Thymus (tissue), 11 donors: ENCODE measurements at regions not wholly inside any gene's neighbourhood (a gene's known extent, or its start where the extent isn't known, plus 50 kb on each side); places are given as distances from the start of the nearest gene placed in this dataset.
"Not testable (repeated sequence)": the region's sequence is repeated elsewhere in the genome, so short reads cannot be mapped to it uniquely, and the experiment has no call there.

Experiments
- DNase-seq, 9 donors: peaks; one replicate each; pipeline ENCODE4 v3.0.0-alpha.2; 2013; ENCODE audit warnings: low spot score in 9 of 9, low read depth in 6 of 9, missing footprints in 1 of 9
- H3K27ac ChIP-seq, 2 donors: one replicate each; pipeline ENCODE4 v1.5.1; 2013; ENCODE audit warnings: control low read depth in 1 of 2, low read depth in 1 of 2, low read length in 1 of 2, mild to moderate bottlenecking in 1 of 2, moderate library complexity in 1 of 2
- H3K27me3 ChIP-seq, 2 donors: one replicate each; pipeline ENCODE4 v1.5.1; 2013; ENCODE audit warnings: low read length in 1 of 2; ENCODE audit not compliant: control insufficient read depth in 2 of 2, insufficient read depth in 1 of 2
- H3K36me3 ChIP-seq, 2 donors: one replicate each; pipeline ENCODE4 v1.5.1; 2013; ENCODE audit warnings: low read length in 1 of 2, mild to moderate bottlenecking in 1 of 2, moderate library complexity in 1 of 2; ENCODE audit not compliant: control insufficient read depth in 2 of 2, insufficient read depth in 2 of 2
- H3K4me1 ChIP-seq, 2 donors: one replicate each; pipeline ENCODE4 v1.5.1; 2013; ENCODE audit warnings: low read length in 2 of 2; ENCODE audit not compliant: control insufficient read depth in 2 of 2, insufficient read depth in 2 of 2
- H3K4me3 ChIP-seq, 2 donors: one replicate each; pipeline ENCODE4 v1.5.1; 2013; ENCODE audit warnings: low read length in 2 of 2, control low read depth in 1 of 2, mild to moderate bottlenecking in 1 of 2
- H3K9me3 ChIP-seq, 2 donors: one replicate each; pipeline ENCODE4 v1.5.1; 2013; ENCODE audit warnings: low read length in 1 of 2, mild to moderate bottlenecking in 1 of 2; ENCODE audit not compliant: control insufficient read depth in 2 of 2, insufficient read depth in 1 of 2
- WGBS: extraction: QIAGEN DNeasy Blood & Tissue Kit; methylation state at CpG from one replicate; pipeline ENCODE4 v1.1.7; 2013; 5-methylcytosine and 5-hydroxymethylcytosine counted together
- donor health status: healthy.

GRCh38 chr4:105067431-105067830 is 79.2 kb upstream of the TET2 start:
- H3K36me3 ChIP-seq: no peaks in the 10 kb centered on the region
- H3K27ac ChIP-seq: no peak overlapping the region
- no peak overlapping the region for H3K4me3 ChIP-seq
- H3K4me1 ChIP-seq: no peaks in the 10 kb centered on the region
- no peaks in the 10 kb centered on the region for H3K9me3 ChIP-seq
- no peaks in the 10 kb centered on the region for H3K27me3 ChIP-seq
- 94% methylated on average over 2 of the region's 2 CpGs for WGBS
- DNase-seq: no peak

- Histone ChIP-seq H3K4me1 (no peaks in the 10 kb centered on the region), H3K36me3 (no peaks in the 10 kb centered on the region), H3K27me3 (no peaks in the 10 kb centered on the region), H3K4me3 (no peak overlapping the region), H3K27ac (no peak overlapping the region), H3K9me3 (no peaks in the 10 kb centered on the region)
- no peak for DNase-seq
- WGBS: 95% methylated on average over 4 of the region's 4 CpGs
Measured at GRCh38 chr4:105067946-105068345, 78.7 kb upstream of the TET2 start.

- no peaks in the 10 kb centered on the region for H3K36me3 ChIP-seq
- no peak for DNase-seq
- 91% methylated on average over 3 of the region's 3 CpGs for WGBS
Measured at GRCh38 chr4:105068516-105068915, 78.2 kb upstream of the TET2 start.

GRCh38 chr4:105072095-105072494 is 74.6 kb upstream of the TET2 start:
- H3K4me1 ChIP-seq, DNase-seq, H3K36me3 ChIP-seq, H3K27ac ChIP-seq, H3K9me3 ChIP-seq, H3K4me3 ChIP-seq, H3K27me3 ChIP-seq: not testable (repeated sequence)
- 99% methylated on average over 2 of the region's 2 CpGs for WGBS

More at GRCh38 chr4:105068516-105068915, 78.2 kb upstream of the TET2 start:
- Histone ChIP-seq H3K27me3 (no peaks in the 10 kb centered on the region), H3K9me3 (no peaks in the 10 kb centered on the region), H3K4me3 (no peak overlapping the region), H3K27ac (no peak overlapping the region), H3K4me1 (no peaks in the 10 kb centered on the region)

- DNase-seq: no peak
- no peak overlapping the region for H3K27ac ChIP-seq
- no peaks in the 10 kb centered on the region for H3K9me3 ChIP-seq
- no peaks in the 10 kb centered on the region for H3K36me3 ChIP-seq
- H3K4me1 ChIP-seq: no peaks in the 10 kb centered on the region
- H3K27me3 ChIP-seq: no peaks in the 10 kb centered on the region
- no peak overlapping the region for H3K4me3 ChIP-seq
Measured at GRCh38 chr4:105074097-105074496, 72.6 kb upstream of the TET2 start.

- Histone ChIP-seq H3K36me3 (no peaks in the 10 kb centered on the region), H3K4me1 (no peaks in the 10 kb centered on the region), H3K4me3 (no peak overlapping the region), H3K9me3 (no peaks in the 10 kb centered on the region), H3K27me3 (no peaks in the 10 kb centered on the region), H3K27ac (no peak overlapping the region)
- 70% methylated on average over 2 of the region's 2 CpGs for WGBS
- no peak for DNase-seq
Measured at GRCh38 chr4:105075045-105075444, 71.6 kb upstream of the TET2 start.

GRCh38 chr4:105088110-105088879 is 58.4 kb upstream of the TET2 start:
- no peaks in the 10 kb centered on the region for H3K36me3 ChIP-seq
- H3K27ac ChIP-seq: no peak overlapping the region
- no peaks in the 10 kb centered on the region for H3K9me3 ChIP-seq
- H3K4me1 ChIP-seq: no peaks in the 10 kb centered on the region
- DNase-seq: no peak
- no peak overlapping the region for H3K4me3 ChIP-seq
- H3K27me3 ChIP-seq: no peaks in the 10 kb centered on the region
- 84% methylated on average over 10 of the region's 10 CpGs for WGBS

GRCh38 chr4:105092356-105092755 is 54.3 kb upstream of the TET2 start:
- Histone ChIP-seq H3K4me1 (no peaks in the 10 kb centered on the region), H3K27ac (no peak overlapping the region), H3K4me3 (no peak overlapping the region), H3K9me3 (no peaks in the 10 kb centered on the region), H3K27me3 (no peaks in the 10 kb centered on the region), H3K36me3 (no peaks in the 10 kb centered on the region)
- no peak for DNase-seq
- WGBS: 100% methylated on average over 1 of the region's 1 CpG

- Histone ChIP-seq H3K4me1 (no peaks in the 10 kb centered on the region), H3K9me3 (peaks cover 0 to 3% of the 10 kb centered on the region in 2 donors), H3K27me3 (no peaks in the 10 kb centered on the region), H3K36me3 (no peaks in the 10 kb centered on the region), H3K27ac (no peak overlapping the region), H3K4me3 (no peak overlapping the region)
- 99% methylated on average over 1 of the region's 1 CpG for WGBS
- DNase-seq: no peak
Measured at GRCh38 chr4:105092768-105093167, 53.9 kb upstream of the TET2 start.
